Stimulated activated CD4-positive, alpha-beta T cell treated with anti-CD3 and anti-CD28 coated beads, Interleukin-4, amount 100 ng/mL, for 4 hours (primary cell): ENCODE measurements at regions not wholly inside any gene's neighbourhood (a gene's known extent, or its start where the extent isn't known, plus 50 kb on each side); places are given as distances from the start of the nearest gene placed in this dataset.

ENCODE experiments used
- DNase-seq, 2 experiments: peaks; one replicate each; pipeline ENCODE4 v3.0.0-alpha.2; 2020

- no peak for DNase-seq
Measured at GRCh38 chr20:40488401-40488800, 200.6 kb downstream of the MAFB start.

- no peak for DNase-seq
Measured at GRCh38 chr20:40486297-40486696, 202.7 kb downstream of the MAFB start.

- no peak for DNase-seq
Measured at GRCh38 chr20:40481743-40482458, 207.1 kb downstream of the MAFB start.

- DNase-seq, result no peak
Measured at GRCh38 chr20:40481337-40481736, 207.7 kb downstream of the MAFB start.

- DNase-seq, result no peak
Measured at GRCh38 chr20:40477805-40478204, 211.2 kb downstream of the MAFB start.

GRCh38 chr20:40476461-40476860 is 212.6 kb downstream of the MAFB start:
- DNase-seq, result no peak

- DNase-seq, result no peak
Measured at GRCh38 chr20:40472905-40473304, 216.1 kb downstream of the MAFB start.

- DNase-seq, result no peak
Measured at GRCh38 chr20:40471261-40471629, 217.8 kb downstream of the MAFB start.

GRCh38 chr20:40470445-40471260 is 218.4 kb downstream of the MAFB start:
- DNase-seq, result no peak

GRCh38 chr20:40468759-40469158 is 220.3 kb downstream of the MAFB start:
- no peak for DNase-seq

GRCh38 chr20:40467703-40468411 is 221.2 kb downstream of the MAFB start:
- no peak for DNase-seq

- no peak for DNase-seq
Measured at GRCh38 chr20:40467067-40467466, 222.0 kb downstream of the MAFB start.

GRCh38 chr20:40464731-40465208 is 224.3 kb downstream of the MAFB start:
- no peak for DNase-seq

- DNase-seq, result no peak
Measured at GRCh38 chr20:40463171-40463570, 225.9 kb downstream of the MAFB start.

- no peak for DNase-seq
Measured at GRCh38 chr20:40462566-40462965, 226.5 kb downstream of the MAFB start.

GRCh38 chr20:40459299-40459698 is 229.7 kb downstream of the MAFB start:
- DNase-seq, result no peak

GRCh38 chr20:40457404-40457803 is 231.6 kb downstream of the MAFB start:
- no peak for DNase-seq

GRCh38 chr20:40452758-40453157 is 236.3 kb downstream of the MAFB start:
- DNase-seq, result no peak

GRCh38 chr20:40451552-40451951 is 237.5 kb downstream of the MAFB start:
- DNase-seq, result no peak

- no peak for DNase-seq
Measured at GRCh38 chr20:40449974-40450616, 238.9 kb downstream of the MAFB start.

- DNase-seq, result no peak
Measured at GRCh38 chr20:40449144-40449690, 239.8 kb downstream of the MAFB start.

GRCh38 chr20:40446888-40447287 is 242.1 kb downstream of the MAFB start:
- no peak for DNase-seq

- no peak for DNase-seq
Measured at GRCh38 chr20:40444516-40444915, 244.5 kb downstream of the MAFB start.
